ENCODE measurements at regions not wholly inside any gene's neighbourhood (a gene's known extent, or its start where the extent isn't known, plus 50 kb on each side); places are given as distances from the start of the nearest gene placed in this dataset.

DNA sequence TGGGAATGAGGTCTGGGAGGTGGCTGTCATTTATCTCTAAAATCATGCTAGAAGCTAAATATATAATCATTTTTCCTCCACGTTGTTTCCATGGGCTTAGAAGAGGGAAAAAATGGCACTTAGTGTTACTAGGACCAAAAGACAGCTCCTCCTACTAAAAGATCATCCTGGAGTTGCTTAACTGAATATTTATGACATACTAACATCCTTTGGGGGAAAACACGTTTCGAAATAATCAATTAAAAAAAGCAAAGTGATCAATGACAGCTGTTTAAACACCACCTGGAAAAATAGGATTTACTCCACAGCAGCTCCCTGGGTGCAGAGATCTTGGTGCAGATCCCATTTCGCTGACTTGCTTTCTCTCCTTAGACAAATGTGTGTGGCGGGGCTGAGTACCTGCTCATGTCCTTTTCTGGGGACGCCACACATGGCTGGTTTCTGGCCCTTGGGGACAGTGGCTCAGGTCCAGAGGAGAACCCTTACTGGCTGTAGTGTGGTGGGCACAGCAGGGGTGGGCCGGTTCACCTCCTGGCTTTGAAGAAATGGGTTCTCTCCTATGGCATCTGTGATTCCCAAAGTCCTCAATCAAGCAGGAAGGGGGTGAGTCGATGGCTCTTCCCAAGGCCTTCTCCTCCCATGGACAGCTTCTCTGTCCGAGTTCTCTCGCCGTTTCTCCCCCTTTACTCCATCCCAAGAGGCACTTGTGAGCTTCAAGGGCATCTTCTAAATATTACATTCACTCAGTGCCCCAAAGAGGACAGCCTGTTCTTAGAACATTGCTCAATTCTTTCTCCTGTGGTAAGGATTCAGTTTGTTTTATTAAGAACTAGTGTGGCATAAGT is 156.4 kb upstream of the KLF14 start:
- no peak for TF ChIP-seq EZH2 (IDR thresholded peaks at IDR 0.05; ENCODE audit: low read length, missing control alignments)
- TF ChIP-seq, protein P1, sequence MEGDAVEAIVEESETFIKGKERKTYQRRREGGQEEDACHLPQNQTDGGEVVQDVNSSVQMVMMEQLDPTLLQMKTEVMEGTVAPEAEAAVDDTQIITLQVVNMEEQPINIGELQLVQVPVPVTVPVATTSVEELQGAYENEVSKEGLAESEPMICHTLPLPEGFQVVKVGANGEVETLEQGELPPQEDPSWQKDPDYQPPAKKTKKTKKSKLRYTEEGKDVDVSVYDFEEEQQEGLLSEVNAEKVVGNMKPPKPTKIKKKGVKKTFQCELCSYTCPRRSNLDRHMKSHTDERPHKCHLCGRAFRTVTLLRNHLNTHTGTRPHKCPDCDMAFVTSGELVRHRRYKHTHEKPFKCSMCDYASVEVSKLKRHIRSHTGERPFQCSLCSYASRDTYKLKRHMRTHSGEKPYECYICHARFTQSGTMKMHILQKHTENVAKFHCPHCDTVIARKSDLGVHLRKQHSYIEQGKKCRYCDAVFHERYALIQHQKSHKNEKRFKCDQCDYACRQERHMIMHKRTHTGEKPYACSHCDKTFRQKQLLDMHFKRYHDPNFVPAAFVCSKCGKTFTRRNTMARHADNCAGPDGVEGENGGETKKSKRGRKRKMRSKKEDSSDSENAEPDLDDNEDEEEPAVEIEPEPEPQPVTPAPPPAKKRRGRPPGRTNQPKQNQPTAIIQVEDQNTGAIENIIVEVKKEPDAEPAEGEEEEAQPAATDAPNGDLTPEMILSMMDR (conservative IDR thresholded peaks at IDR 0.05 in 1 of 2, IDR thresholded peaks at IDR 0.05 in 1 of 2; ENCODE audit: low read depth in 1 of 2, low read length in 2 of 2), result no peak
- Histone ChIP-seq H3K4me2 (ENCODE audit: extremely low read depth, insufficient read depth, low read length) (peak overlapping the region; percentile 62), H3K36me3 (ENCODE audit: control insufficient read depth, insufficient read depth, low read length) (peaks cover 20% of the 10 kb centered on the region), H3K9me3 (ENCODE audit: control insufficient read depth, insufficient read depth, low read depth, low read length) (no peaks in the 10 kb centered on the region), H4K20me1 (ENCODE audit: control insufficient read depth, extremely low read depth, insufficient read depth, low read length) (no peaks in the 10 kb centered on the region), H3K27ac (ENCODE audit: insufficient read depth, low read length) (peak overlapping the region; percentile 90), H2AFZ (ENCODE audit: low read length) (no peak overlapping the region), H3K79me2 (ENCODE audit: control insufficient read depth, insufficient read depth, low read length) (peaks cover 92% of the 10 kb centered on the region), H3K4me1 (ENCODE audit: control insufficient read depth, extremely low read depth, insufficient read depth, low read length) (peaks cover 64% of the 10 kb centered on the region), H3K27me3 (ENCODE audit: control insufficient read depth, insufficient read depth, low read length) (no peaks in the 10 kb centered on the region), H3K4me3 (replicated peaks in 1 of 4; ENCODE audit: control extremely low read depth in 1 of 4, insufficient read depth in 1 of 4, low read depth in 3 of 4, low read length in 4 of 4) (peak overlapping the region in 2 of 4 experiments; percentile 23 to 37), H3K9ac (ENCODE audit: insufficient read depth, low read length) (peak overlapping the region; percentile 33)
- peak in 1 of 2 donors; percentile 94 for DNase-seq (ENCODE audit: low read depth in 2 of 2)

DNA sequence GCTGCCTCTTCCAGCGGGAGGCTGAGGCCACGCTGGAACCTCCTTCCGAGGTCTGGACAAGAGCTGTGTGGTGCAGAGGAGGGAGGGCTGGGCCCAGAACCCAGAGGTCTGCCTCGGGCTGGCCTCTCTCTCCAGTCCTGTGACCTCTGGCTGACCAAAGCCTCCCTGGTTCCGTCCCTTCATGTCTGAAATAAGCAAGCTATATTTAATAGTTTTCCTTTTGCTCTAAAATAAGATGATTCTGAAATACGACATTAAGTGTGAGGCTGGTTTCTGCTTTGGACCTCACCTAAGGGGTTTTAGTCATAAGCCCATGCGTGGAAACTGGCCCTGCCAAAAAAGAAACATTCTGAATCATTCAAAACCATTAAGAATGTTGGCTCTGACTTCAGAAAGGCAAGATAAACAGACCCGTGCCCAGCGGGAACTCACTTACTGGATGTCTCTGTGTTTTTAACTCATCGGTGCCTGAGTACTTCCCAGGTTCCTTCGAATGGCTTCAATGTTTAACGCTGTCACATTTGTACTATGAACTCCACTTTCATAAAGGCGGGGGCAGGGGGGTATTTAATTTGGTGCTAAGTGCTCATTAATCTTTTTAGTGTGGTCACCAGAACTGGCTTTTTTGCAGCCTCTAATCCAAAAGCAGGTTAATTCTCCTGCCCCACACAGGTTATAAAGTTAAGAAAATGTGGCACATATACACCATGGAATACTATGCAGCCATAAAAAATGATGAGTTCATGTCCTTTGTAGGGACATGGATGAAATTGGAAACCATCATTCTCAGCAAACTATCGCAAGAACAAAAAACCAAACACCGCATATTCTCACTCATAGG is 157.5 kb upstream of the KLF14 start:
- Histone ChIP-seq H3K9me3 (ENCODE audit: control insufficient read depth, insufficient read depth, low read depth, low read length) (no peaks in the 10 kb centered on the region), H3K9ac (ENCODE audit: insufficient read depth, low read length) (peak overlapping the region; percentile 50), H2AFZ (ENCODE audit: low read length) (no peak overlapping the region), H3K4me3 (replicated peaks in 1 of 4; ENCODE audit: control extremely low read depth in 1 of 4, insufficient read depth in 1 of 4, low read depth in 3 of 4, low read length in 4 of 4) (peak overlapping the region; percentile 2 to 37 (median 14)), H4K20me1 (ENCODE audit: control insufficient read depth, extremely low read depth, insufficient read depth, low read length) (no peaks in the 10 kb centered on the region), H3K27ac (ENCODE audit: insufficient read depth, low read length) (peak overlapping the region; percentile 90), H3K4me2 (ENCODE audit: extremely low read depth, insufficient read depth, low read length) (peak overlapping the region; percentile 53), H3K36me3 (ENCODE audit: control insufficient read depth, insufficient read depth, low read length) (peaks cover 24% of the 10 kb centered on the region), H3K4me1 (ENCODE audit: control insufficient read depth, extremely low read depth, insufficient read depth, low read length) (peaks cover 64% of the 10 kb centered on the region), H3K27me3 (ENCODE audit: control insufficient read depth, insufficient read depth, low read length) (no peaks in the 10 kb centered on the region), H3K79me2 (ENCODE audit: control insufficient read depth, insufficient read depth, low read length) (peaks cover 92% of the 10 kb centered on the region)
- no peak for TF ChIP-seq EZH2 (IDR thresholded peaks at IDR 0.05; ENCODE audit: low read length, missing control alignments)
- TF ChIP-seq, protein P1 (conservative IDR thresholded peaks at IDR 0.05 in 1 of 2, IDR thresholded peaks at IDR 0.05 in 1 of 2; ENCODE audit: low read depth in 1 of 2, low read length in 2 of 2), result no peak
- peak; percentile 98 for DNase-seq (ENCODE audit: low read depth in 2 of 2)

DNA sequence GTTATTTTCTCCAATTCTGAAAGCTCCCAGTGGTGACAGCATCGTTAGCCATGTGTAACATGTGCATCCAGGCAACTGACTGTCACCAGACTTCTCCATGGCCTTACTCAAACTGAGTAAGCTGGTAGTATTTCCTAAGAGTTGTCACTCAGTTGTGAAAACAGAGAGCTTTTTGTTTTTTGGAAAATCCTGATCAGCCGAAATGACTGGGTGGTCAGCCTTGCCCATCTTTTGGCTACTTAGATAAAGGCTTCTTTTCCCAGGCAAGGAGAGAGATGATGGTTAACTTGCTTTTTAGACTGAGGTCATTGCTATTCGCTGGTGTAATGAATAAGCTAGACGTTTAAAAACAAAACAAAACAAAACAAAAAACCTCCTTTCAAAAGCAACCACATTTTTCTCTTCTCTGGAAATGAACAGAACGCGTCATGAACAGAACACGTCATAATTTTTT is 159.5 kb upstream of the KLF14 start:
- H3K27me3 ChIP-seq (ENCODE audit: control insufficient read depth, insufficient read depth, low read length), result no peaks in the 10 kb centered on the region
- H4K20me1 ChIP-seq (ENCODE audit: control insufficient read depth, extremely low read depth, insufficient read depth, low read length), result no peaks in the 10 kb centered on the region
- TF ChIP-seq EZH2 (IDR thresholded peaks at IDR 0.05; ENCODE audit: low read length, missing control alignments), result no peak
- TF ChIP-seq, protein P1 (conservative IDR thresholded peaks at IDR 0.05 in 1 of 2, IDR thresholded peaks at IDR 0.05 in 1 of 2; ENCODE audit: low read depth in 1 of 2, low read length in 2 of 2), result no peak
- no peaks in the 10 kb centered on the region for H3K9me3 ChIP-seq (ENCODE audit: control insufficient read depth, insufficient read depth, low read depth, low read length)
- peak overlapping the region; percentile 86 for H3K27ac ChIP-seq (ENCODE audit: insufficient read depth, low read length)
- peaks cover 92% of the 10 kb centered on the region for H3K79me2 ChIP-seq (ENCODE audit: control insufficient read depth, insufficient read depth, low read length)
- peaks cover 33% of the 10 kb centered on the region for H3K36me3 ChIP-seq (ENCODE audit: control insufficient read depth, insufficient read depth, low read length)
- H3K4me3 ChIP-seq (replicated peaks in 1 of 4; ENCODE audit: control extremely low read depth in 1 of 4, insufficient read depth in 1 of 4, low read depth in 3 of 4, low read length in 4 of 4), result no peak overlapping the region
- no peak overlapping the region for H2AFZ ChIP-seq (ENCODE audit: low read length)
- H3K4me2 ChIP-seq (ENCODE audit: extremely low read depth, insufficient read depth, low read length), result peak overlapping the region; percentile 70
- H3K4me1 ChIP-seq (ENCODE audit: control insufficient read depth, extremely low read depth, insufficient read depth, low read length), result peaks cover 54% of the 10 kb centered on the region
- no peak overlapping the region for H3K9ac ChIP-seq (ENCODE audit: insufficient read depth, low read length)
- DNase-seq (ENCODE audit: low read depth in 2 of 2), result peak; percentile 79 to 83
